H1 (cell line): ENCODE measurements at regions not wholly inside any gene's neighbourhood (a gene's known extent, or its start where the extent isn't known, plus 50 kb on each side); places are given as distances from the start of the nearest gene placed in this dataset.

Experiments used
- CTCF ChIA-PET: fragments of 300-600 bp; sonication (Branson Sonifier 250); formaldehyde crosslinking; loops from one replicate; lab custom pipeline; 2021; ENCODE audit not compliant: partially characterized antibody; lab: Charles Lee
- POLR2A ChIA-PET: fragments of 300-600 bp; sonication (Branson Sonifier 250); formaldehyde crosslinking; loops from one replicate; lab custom pipeline; 2021; ENCODE audit warnings: inconsistent platforms; ENCODE audit not compliant: partially characterized antibody; lab: Charles Lee
- DNase-seq, 2 experiments: peaks; one replicate each; pipeline versions ENCODE4 v3.0.0 to v3.0.0-alpha.2; 2010 to 2022; ENCODE audit warnings: low spot score in 2 of 2, low read depth in 1 of 2, mixed read lengths in 1 of 2
- FAIRE-seq: peaks from 2 replicates; lab custom pipeline; 2011; peaks lifted over from hg19 to GRCh38; lab: Jason Lieb, UNC
- H2AFZ ChIP-seq: 2 replicates; pipeline ENCODE4 v1.8.1; 2012; ENCODE audit warnings: low read length, inconsistent platforms
- H2AK5ac ChIP-seq: 2 replicates; pipeline ENCODE4 v1.6.1; 2013; ENCODE audit warnings: low read depth, low read length
- H2BK120ac ChIP-seq: replicated peaks from 2 replicates; pipeline ENCODE3; 2013; ENCODE audit warnings: low read depth, low read length, inconsistent platforms
- H2BK12ac ChIP-seq: 2 replicates; pipeline ENCODE4 v1.6.1; 2013; ENCODE audit warnings: low read depth, low read length
- H2BK15ac ChIP-seq: 2 replicates; pipeline ENCODE4 v1.6.1; 2013; ENCODE audit warnings: low read length
- H2BK20ac ChIP-seq: 2 replicates; pipeline ENCODE4 v1.6.1; 2013; ENCODE audit warnings: low read length
- H2BK5ac ChIP-seq: 2 replicates; pipeline ENCODE4 v1.6.1; 2013; ENCODE audit warnings: low read depth, low read length
- H3K14ac ChIP-seq: 2 replicates; pipeline ENCODE4 v1.6.1; 2013; ENCODE audit warnings: inconsistent platforms; ENCODE audit not compliant: insufficient read length
- H3K18ac ChIP-seq: 2 replicates; pipeline ENCODE4 v1.6.1; 2013; ENCODE audit warnings: low read length; ENCODE audit errors: extremely low read depth
- H3K23ac ChIP-seq: 2 replicates; pipeline ENCODE4 v1.6.1; 2013; ENCODE audit warnings: inconsistent platforms; ENCODE audit not compliant: insufficient read length
- H3K23me2 ChIP-seq: 2 replicates; pipeline ENCODE4 v1.6.1; 2013; ENCODE audit warnings: low read depth, low read length
- H3K27ac ChIP-seq: 2 replicates; pipeline ENCODE4 v1.6.1; 2011; ENCODE audit warnings: low read depth, low read length, inconsistent platforms
- H3K27me3 ChIP-seq, 4 experiments: replicated peaks in 1 of 4; 1 replicate in 1 of 4; 2 replicates in 3 of 4; pipeline versions ENCODE4 v1.6.1 to v1.8.1; 2011 to 2013; ENCODE audit warnings: low read length in 3 of 4, mild to moderate bottlenecking in 3 of 4, inconsistent platforms in 2 of 4, mixed read lengths in 2 of 4, moderate library complexity in 1 of 4; ENCODE audit not compliant: control insufficient read depth in 3 of 4, insufficient read depth in 3 of 4; ENCODE audit errors: extremely low read depth in 1 of 4
- H3K36me3 ChIP-seq, 4 experiments: 2 replicates each; pipeline versions ENCODE4 v1.6.1 to v1.8.1; 2011 to 2013; ENCODE audit warnings: mild to moderate bottlenecking in 4 of 4, low read length in 3 of 4, moderate library complexity in 2 of 4, control low read depth in 1 of 4, inconsistent platforms in 1 of 4; ENCODE audit not compliant: insufficient read depth in 4 of 4, control insufficient read depth in 2 of 4
- H3K4ac ChIP-seq: replicated peaks from 2 replicates; pipeline ENCODE3; 2013; ENCODE audit warnings: low read length, low read depth, mixed read lengths, inconsistent platforms; ENCODE audit not compliant: insufficient read length
- H3K4me1 ChIP-seq, 4 experiments: replicated peaks in 1 of 4; 1 replicate in 1 of 4; 2 replicates in 3 of 4; pipeline versions ENCODE4 v1.6.1 to v1.8.1; 2011 to 2013; ENCODE audit warnings: low read length in 3 of 4, inconsistent platforms in 2 of 4, mixed read lengths in 1 of 4; ENCODE audit not compliant: insufficient read depth in 4 of 4, control insufficient read depth in 3 of 4
- H3K4me2 ChIP-seq, 2 experiments: 2 replicates each; pipeline versions ENCODE4 v1.6.1 to v1.8.1; 2011 to 2013; ENCODE audit warnings: low read depth in 2 of 2, low read length in 2 of 2, control low read depth in 1 of 2, inconsistent platforms in 1 of 2, mild to moderate bottlenecking in 1 of 2; ENCODE audit not compliant: insufficient read depth in 1 of 2
- H3K4me3 ChIP-seq, 4 experiments: fragments of 200-600, 300-600 bp in 1 of 4; sonication (generic), shearing (Covaris generic), sonication (Bioruptor Twin) in 1 of 4; 2 replicates each; pipeline versions ENCODE4 v1.5.1 to v1.8.1; 2011 to 2016; ENCODE audit warnings: low read length in 4 of 4, low read depth in 3 of 4, control low read depth in 2 of 4, inconsistent platforms in 2 of 4, mild to moderate bottlenecking in 2 of 4, mixed read lengths in 1 of 4, moderate library complexity in 1 of 4; ENCODE audit not compliant: insufficient read depth in 2 of 4; ENCODE audit errors: extremely low read depth in 1 of 4
- H3K56ac ChIP-seq: replicated peaks from 2 replicates; pipeline ENCODE3; 2013; ENCODE audit warnings: low read depth, mild to moderate bottlenecking, mixed read lengths, low read length, inconsistent platforms; ENCODE audit not compliant: insufficient read length
- H3K79me1 ChIP-seq: 2 replicates; pipeline ENCODE4 v1.6.1; 2013; ENCODE audit warnings: low read depth, low read length, control low read depth
- H3K79me2 ChIP-seq, 2 experiments: 2 replicates each; pipeline versions ENCODE4 v1.6.1 to v1.8.1; 2012 to 2013; ENCODE audit warnings: low read length in 2 of 2, mild to moderate bottlenecking in 2 of 2, inconsistent platforms in 1 of 2; ENCODE audit not compliant: insufficient read depth in 2 of 2, control insufficient read depth in 1 of 2
- H3K9ac ChIP-seq, 4 experiments: replicated peaks in 1 of 4; 1 replicate in 1 of 4; 2 replicates in 3 of 4; pipeline versions ENCODE4 v1.6.1 to v1.8.1; 2011 to 2013; ENCODE audit warnings: low read depth in 3 of 4, low read length in 3 of 4, control low read depth in 2 of 4, mild to moderate bottlenecking in 2 of 4, moderate library complexity in 2 of 4, inconsistent platforms in 1 of 4; ENCODE audit errors: extremely low read depth in 1 of 4
- H3K9me3 ChIP-seq, 2 experiments: 2 replicates each; pipeline versions ENCODE4 v1.6.1 to v1.8.1; 2012 to 2013; ENCODE audit warnings: mild to moderate bottlenecking in 2 of 2, moderate library complexity in 2 of 2, control low read depth in 1 of 2, inconsistent platforms in 1 of 2, low read depth in 1 of 2, low read length in 1 of 2, mixed read lengths in 1 of 2; ENCODE audit not compliant: insufficient read depth in 2 of 2
- H4K20me1 ChIP-seq, 2 experiments: replicated peaks in 1 of 2; 2 replicates each; pipeline versions ENCODE3 to v1.8.1; 2011 to 2013; ENCODE audit warnings: inconsistent platforms in 2 of 2, low read length in 2 of 2, mild to moderate bottlenecking in 1 of 2; ENCODE audit not compliant: insufficient read depth in 2 of 2, control insufficient read depth in 1 of 2
- H4K5ac ChIP-seq: 2 replicates; pipeline ENCODE4 v1.6.1; 2013; ENCODE audit warnings: low read length, low read depth, mixed read lengths, inconsistent platforms; ENCODE audit not compliant: insufficient read length
- H4K8ac ChIP-seq: 2 replicates; pipeline ENCODE4 v1.8.0; 2013; ENCODE audit warnings: mild to moderate bottlenecking, moderate library complexity, low read length, inconsistent platforms; ENCODE audit not compliant: insufficient read depth; ENCODE audit errors: extremely low read depth
- H4K91ac ChIP-seq: replicated peaks from 2 replicates; pipeline ENCODE3; 2013; ENCODE audit warnings: low read length, mixed read lengths, inconsistent platforms; ENCODE audit not compliant: insufficient read length
- KDM1A ChIP-seq: fragments of 200-600, 300-600 bp; sonication (generic); IDR thresholded peaks from 2 replicates; pipeline ENCODE4 v1.7.1; 2016; ENCODE audit warnings: mild to moderate bottlenecking, low read length, borderline replicate concordance
- KDM5A ChIP-seq: fragments of 200-600 bp; IDR thresholded peaks from 2 replicates; pipeline ENCODE4 v1.7.1; 2012; ENCODE audit warnings: mild to moderate bottlenecking, low read length, inconsistent platforms, mixed read lengths
- POLR2AphosphoS5 ChIP-seq: IDR thresholded peaks from 2 replicates; pipeline ENCODE4 v1.6.1; 2011; ENCODE audit warnings: low read depth, low read length
- SAP30 ChIP-seq: fragments of 300-600 bp; sonication (generic); IDR thresholded peaks from 2 replicates; pipeline ENCODE4 v1.7.1; 2012; ENCODE audit warnings: low read length, moderate library complexity, mild to moderate bottlenecking, inconsistent platforms; ENCODE audit not compliant: insufficient read depth, insufficient replicate concordance
- SIN3A ChIP-seq, 2 experiments: IDR thresholded peaks in 1 of 2; conservative IDR thresholded peaks in 1 of 2; 2 replicates each; pipeline ENCODE4 v1.6.1; 2011 to 2012; ENCODE audit warnings: low read length in 2 of 2, improper control_type of control experiment in 1 of 2, low read depth in 1 of 2, mild to moderate bottlenecking in 1 of 2
- SP1 ChIP-seq: IDR thresholded peaks from 2 replicates; pipeline ENCODE4 v1.6.1; 2011; ENCODE audit warnings: low read depth, low read length
- SUZ12 ChIP-seq: fragments of 200-600 bp; sonication (generic); IDR thresholded peaks from 2 replicates; pipeline ENCODE4 v1.6.1; 2012; ENCODE audit warnings: mild to moderate bottlenecking, inconsistent platforms, low read length, moderate library complexity, mixed read lengths
- WGBS, 2 experiments: shearing (Covaris generic) in 1 of 2; methylation state at CpG; one replicate each; pipeline versions ENCODE4 v1.1.6 to v1.1.7; 2013 to 2015; ENCODE audit warnings: low lambda C conversion rate in 2 of 2, mixed read lengths in 2 of 2, inconsistent platforms in 1 of 2, low coverage in 1 of 2, missing lambda C conversion rate in 1 of 2; ENCODE audit not compliant: insufficient replicate concordance in 2 of 2, insufficient coverage in 1 of 2, insufficient read length in 1 of 2; ENCODE audit errors: extremely low coverage in 1 of 2, missing lambda C conversion rate in 1 of 2; 5-methylcytosine and 5-hydroxymethylcytosine counted together

DNA sequence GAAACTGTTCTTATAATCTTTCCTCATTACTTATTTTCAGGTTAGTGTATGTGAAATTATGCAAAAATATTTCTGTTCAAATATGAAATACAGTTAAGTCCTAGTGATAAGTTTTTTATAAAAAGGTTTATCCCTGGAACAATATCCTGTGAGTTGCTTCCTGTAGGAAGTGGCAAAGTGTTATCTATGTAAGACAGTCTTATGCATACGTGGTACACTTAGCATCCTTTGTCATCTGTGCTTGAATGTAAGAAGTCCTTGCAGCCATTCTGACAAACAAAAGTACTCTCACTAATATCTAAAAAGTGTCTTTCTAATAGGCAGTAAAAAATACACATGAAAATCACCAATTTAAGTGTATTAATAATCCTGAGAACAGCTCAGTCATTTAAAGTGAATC is 372.5 kb upstream of the BCHE start:
- 88% methylated on average over 1 of the region's 1 CpG; no CpG with 5 or more reads in 1 of the 2 experiments for WGBS, 2 experiments
- CTCF ChIA-PET = no interaction called here
- Histone ChIP-seq H3K9me3 (no peaks in the 10 kb centered on the region), H3K27me3 (peaks cover 0 to 2% (median 0%) of the 10 kb centered on the region in 4 experiments; a peak in 1 of 7 replicates), H3K36me3 (no peaks in the 10 kb centered on the region), H3K4ac (no peak overlapping the region), H3K27ac (no peak overlapping the region), H3K9ac (no peak overlapping the region), H4K20me1 (no peaks in the 10 kb centered on the region), H3K4me2 (no peak overlapping the region), H4K8ac (no peak overlapping the region), H3K4me1 (peaks cover 0 to 3% (median under 1%) of the 10 kb centered on the region in 4 experiments; a peak in 1 of 7 replicates), H4K91ac (no peak overlapping the region), H2BK120ac (no peak overlapping the region), H2BK5ac (no peak overlapping the region), H3K4me3 (no peak overlapping the region), H3K79me2 (no peaks in the 10 kb centered on the region), H2AK5ac (no peak overlapping the region), H4K5ac (no peak overlapping the region), H2BK20ac (no peak overlapping the region), H3K23ac (no peak overlapping the region), H3K23me2 (no peaks in the 10 kb centered on the region), H2AFZ (no peak overlapping the region), H3K18ac (no peak overlapping the region), H3K56ac (no peak overlapping the region), H2BK12ac (no peak overlapping the region), H3K14ac (no peak overlapping the region), H2BK15ac (no peak overlapping the region), H3K79me1 (no peaks in the 10 kb centered on the region)
- FAIRE-seq = no peak
- no peak for DNase-seq
- TF ChIP-seq SAP30 = no peak
- no peak for TF ChIP-seq KDM5A
- TF ChIP-seq SIN3A (conservative IDR thresholded peaks at IDR 0.05 in 1 of 2, IDR thresholded peaks at IDR 0.05 in 1 of 2; ENCODE audit: low read depth in 1 of 2, low read length in 2 of 2) = no peak
- TF ChIP-seq SP1 = no peak
- no peak for TF ChIP-seq SUZ12
- no peak for TF ChIP-seq KDM1A
- no peak for TF ChIP-seq POLR2AphosphoS5
- POLR2A ChIA-PET = no interaction called here
